ENCODE measurements at regions not wholly inside any gene's neighbourhood (a gene's known extent, or its start where the extent isn't known, plus 50 kb on each side); places are given as distances from the start of the nearest gene placed in this dataset.

DNA sequence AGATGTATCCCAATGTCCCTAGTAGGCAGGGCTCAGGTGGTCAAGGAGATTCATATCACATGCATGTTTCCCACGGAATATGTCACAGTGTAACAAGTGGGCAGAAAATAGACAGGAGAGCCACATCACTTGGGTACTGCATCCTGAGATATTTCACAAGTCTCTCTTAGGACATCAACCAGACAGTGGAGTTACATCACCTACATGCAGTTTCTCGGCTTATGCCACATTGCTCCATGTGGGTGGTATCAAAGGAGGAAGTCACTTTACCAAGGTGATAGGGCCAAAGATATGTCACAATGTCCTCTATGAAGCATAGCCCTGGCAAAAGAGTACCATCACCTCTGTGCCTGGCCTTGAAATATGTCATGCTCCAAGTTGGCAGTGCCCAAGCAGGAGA lies 1056.7 kb upstream of the AMELY start:
- TF ChIP-seq, protein P1, sequence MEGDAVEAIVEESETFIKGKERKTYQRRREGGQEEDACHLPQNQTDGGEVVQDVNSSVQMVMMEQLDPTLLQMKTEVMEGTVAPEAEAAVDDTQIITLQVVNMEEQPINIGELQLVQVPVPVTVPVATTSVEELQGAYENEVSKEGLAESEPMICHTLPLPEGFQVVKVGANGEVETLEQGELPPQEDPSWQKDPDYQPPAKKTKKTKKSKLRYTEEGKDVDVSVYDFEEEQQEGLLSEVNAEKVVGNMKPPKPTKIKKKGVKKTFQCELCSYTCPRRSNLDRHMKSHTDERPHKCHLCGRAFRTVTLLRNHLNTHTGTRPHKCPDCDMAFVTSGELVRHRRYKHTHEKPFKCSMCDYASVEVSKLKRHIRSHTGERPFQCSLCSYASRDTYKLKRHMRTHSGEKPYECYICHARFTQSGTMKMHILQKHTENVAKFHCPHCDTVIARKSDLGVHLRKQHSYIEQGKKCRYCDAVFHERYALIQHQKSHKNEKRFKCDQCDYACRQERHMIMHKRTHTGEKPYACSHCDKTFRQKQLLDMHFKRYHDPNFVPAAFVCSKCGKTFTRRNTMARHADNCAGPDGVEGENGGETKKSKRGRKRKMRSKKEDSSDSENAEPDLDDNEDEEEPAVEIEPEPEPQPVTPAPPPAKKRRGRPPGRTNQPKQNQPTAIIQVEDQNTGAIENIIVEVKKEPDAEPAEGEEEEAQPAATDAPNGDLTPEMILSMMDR (IDR thresholded peaks at IDR 0.05) = no peak
- TF ChIP-seq POLR2A (IDR thresholded peaks at IDR 0.05) = no peak

All from esophagus squamous epithelium (tissue), 4 donors.